ENCODE measurements at regions not wholly inside any gene's neighbourhood (a gene's known extent, or its start where the extent isn't known, plus 50 kb on each side); places are given as distances from the start of the nearest gene placed in this dataset.
"Not testable (repeated sequence)": the region's sequence is repeated elsewhere in the genome, so short reads cannot be mapped to it uniquely, and the experiment has no call there.

DNA sequence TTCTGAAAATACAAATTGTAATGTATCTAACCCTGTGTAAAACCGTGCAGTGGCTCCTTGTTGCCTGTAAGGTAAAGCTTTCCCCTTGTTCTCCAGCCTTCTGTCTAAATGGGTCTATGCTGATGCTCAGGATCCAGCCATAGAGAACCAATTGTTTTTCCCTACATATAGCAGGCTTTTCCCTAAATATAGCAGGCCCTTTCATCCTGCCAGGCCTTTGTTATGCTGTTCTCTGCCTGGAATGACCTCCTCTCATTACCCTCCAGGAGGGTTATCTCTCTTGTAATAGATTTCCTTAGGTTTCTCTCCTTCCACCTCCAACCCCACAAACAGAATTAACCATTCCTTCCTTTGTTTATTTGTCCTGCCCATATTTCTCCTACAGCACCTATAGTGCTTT lies 106.5 kb upstream of the NBPF19 start:
- not testable (repeated sequence) for TF ChIP-seq NKRF (IDR thresholded peaks at IDR 0.05; ENCODE audit: borderline replicate concordance); ZNF24 (IDR thresholded peaks at IDR 0.05); TCF7L2 (IDR thresholded peaks at IDR 0.05; ENCODE audit: low read depth, low read length); SMC3 (conservative IDR thresholded peaks at IDR 0.05; ENCODE audit: insufficient read depth, low read depth, low read length); NFATC3 (IDR thresholded peaks at IDR 0.05); JUN (IDR thresholded peaks at IDR 0.05; ENCODE audit: borderline replicate concordance, low read depth, low read length); JUN (CRISPR knock-in tag; IDR thresholded peaks at IDR 0.05; ENCODE audit: borderline replicate concordance); SIX5 (IDR thresholded peaks at IDR 0.05; ENCODE audit: borderline replicate concordance in 1 of 2, insufficient read depth in 1 of 2, low read depth in 1 of 2, low read length in 2 of 2); CBX3 (IDR thresholded peaks at IDR 0.05; ENCODE audit: borderline replicate concordance in 1 of 2, low read length in 2 of 2); KAT2B (IDR thresholded peaks at IDR 0.05; ENCODE audit: low read depth, low read length); FOSL1 (tag; conservative IDR thresholded peaks at IDR 0.05)

Measured in K562 (cell line).